GM23338 (cell line): ENCODE measurements at regions not wholly inside any gene's neighbourhood (a gene's known extent, or its start where the extent isn't known, plus 50 kb on each side); places are given as distances from the start of the nearest gene placed in this dataset.

Experiments used
- ATAC-seq: fragments of 200-7000 bp; cut with Tn5 transposase; 3 replicates; pipeline ENCODE4 v1.9.1; 2020
- DNase-seq: peaks from one replicate; pipeline ENCODE4 v3.0.0-alpha.2; 2015; ENCODE audit warnings: low spot score
- H2AFZ ChIP-seq: fragments of 200-600 bp; sonication (generic); 2 replicates; pipeline ENCODE4 v1.8.0; 2016; ENCODE audit warnings: antibody characterized with exemption, mild to moderate bottlenecking, moderate library complexity
- H3F3A ChIP-seq: fragments of 200-600 bp; sonication (generic); replicated peaks from 2 replicates; pipeline ENCODE4 v1.8.0; 2017; ENCODE audit warnings: antibody characterized with exemption, mixed run types, low read depth
- H3K27ac ChIP-seq: fragments of 200-600 bp; sonication (generic); 2 replicates; pipeline ENCODE4 v1.6.1; 2016; ENCODE audit warnings: low read depth
- H3K27me3 ChIP-seq: fragments of 200-600 bp; sonication (generic); 2 replicates; pipeline ENCODE4 v1.8.0; 2016; ENCODE audit warnings: mild to moderate bottlenecking, mixed run types, moderate library complexity; ENCODE audit not compliant: insufficient read depth
- H3K36me3 ChIP-seq: fragments of 200-600 bp; sonication (generic); 2 replicates; pipeline ENCODE4 v1.8.0; 2016; ENCODE audit warnings: mild to moderate bottlenecking; ENCODE audit not compliant: insufficient read depth
- H3K4me1 ChIP-seq: fragments of 200-600 bp; sonication (generic); 2 replicates; pipeline ENCODE4 v1.8.0; 2016; ENCODE audit warnings: mild to moderate bottlenecking, moderate library complexity; ENCODE audit not compliant: insufficient read depth
- H3K4me2 ChIP-seq: fragments of 200-600 bp; sonication (generic); 2 replicates; pipeline ENCODE4 v1.7.1; 2017; ENCODE audit warnings: mixed run types
- H3K4me3 ChIP-seq: fragments of 200-600 bp; sonication (generic); 2 replicates; pipeline ENCODE4 v1.6.1; 2016; ENCODE audit warnings: mixed run types
- H3K79me2 ChIP-seq: fragments of 200-600 bp; sonication (generic); replicated peaks from 2 replicates; pipeline ENCODE4 v1.8.0; 2017; ENCODE audit warnings: mild to moderate bottlenecking; ENCODE audit not compliant: insufficient read depth
- H3K9me2 ChIP-seq: fragments of 200-600 bp; sonication (generic); 2 replicates; pipeline ENCODE4 v1.8.0; 2017; ENCODE audit not compliant: insufficient read depth
- H4K20me1 ChIP-seq: fragments of 200-600 bp; sonication (generic); replicated peaks from 2 replicates; pipeline ENCODE4 v1.8.0; 2017; ENCODE audit warnings: mild to moderate bottlenecking; ENCODE audit not compliant: insufficient read depth
- H3K27ac Mint-ChIP-seq: 2 replicates; pipeline ENCODE4 v1.8.0; 2020; ENCODE audit warnings: inconsistent platforms, mild to moderate bottlenecking, moderate library complexity, mixed read lengths
- H3K27me3 Mint-ChIP-seq: 3 replicates; pipeline ENCODE4 v1.8.0; 2022; ENCODE audit warnings: low read depth, mild to moderate bottlenecking, moderate library complexity, mixed read lengths, inconsistent platforms; ENCODE audit not compliant: insufficient read depth, poor library complexity
- H3K36me3 Mint-ChIP-seq: 3 replicates; pipeline ENCODE4 v1.8.0; 2021; ENCODE audit warnings: low read depth, mild to moderate bottlenecking, inconsistent platforms, moderate library complexity, mixed read lengths
- H3K4me1 Mint-ChIP-seq: 3 replicates; pipeline ENCODE4 v1.8.0; 2020; ENCODE audit warnings: mild to moderate bottlenecking, inconsistent platforms, mixed read lengths
- H3K4me3 Mint-ChIP-seq: 3 replicates; pipeline ENCODE4 v1.8.0; 2021; ENCODE audit warnings: moderate library complexity, mild to moderate bottlenecking, inconsistent platforms, mixed read lengths
- H3K9me3 Mint-ChIP-seq: 3 replicates; pipeline ENCODE4 v1.8.0; 2020; ENCODE audit warnings: moderate library complexity, mild to moderate bottlenecking, inconsistent platforms, mixed read lengths
- CREB1 ChIP-seq: fragments of 250-450 bp; sonication (Bioruptor Pico); IDR thresholded peaks from 2 replicates; pipeline ENCODE4 v1.5.0; 2020; ENCODE audit warnings: low read depth, mild to moderate bottlenecking, moderate library complexity
- CTCF ChIP-seq, 2 experiments: fragments of 200-600 bp in 1 of 2; sonication (generic) in 1 of 2; conservative IDR thresholded peaks; 2 replicates each; pipeline versions ENCODE4 v1.5.1 to v1.6.1; 2016 to 2017; ENCODE audit warnings: antibody characterized with exemption in 2 of 2, low read depth in 2 of 2, mild to moderate bottlenecking in 2 of 2, moderate library complexity in 1 of 2
- EZH2 ChIP-seq: fragments of 200-600 bp; sonication (generic); IDR thresholded peaks from one replicate; pipeline ENCODE4 v1.8.0; 2017; ENCODE audit warnings: antibody characterized with exemption, mild to moderate bottlenecking, low read depth; ENCODE audit not compliant: unreplicated experiment
- EZH2phosphoT487 ChIP-seq: fragments of 200-600 bp; sonication (generic); IDR thresholded peaks from one replicate; pipeline ENCODE4 v1.8.1; 2018; ENCODE audit warnings: antibody characterized with exemption; ENCODE audit not compliant: unreplicated experiment
- JUNB ChIP-seq: IDR thresholded peaks from one replicate; pipeline ENCODE4 v1.6.1; 2016; ENCODE audit warnings: antibody characterized with exemption; ENCODE audit not compliant: unreplicated experiment
- NANOG ChIP-seq: IDR thresholded peaks from 2 replicates; pipeline ENCODE4 v1.6.1; 2016; ENCODE audit warnings: antibody characterized with exemption, borderline replicate concordance
- POLR2AphosphoS5 ChIP-seq: IDR thresholded peaks from 2 replicates; pipeline ENCODE4 v1.6.1; 2016; ENCODE audit warnings: antibody characterized with exemption, low read depth
- STAT1 ChIP-seq: IDR thresholded peaks from one replicate; pipeline ENCODE4 v1.6.1; 2016; ENCODE audit warnings: antibody characterized with exemption; ENCODE audit not compliant: unreplicated experiment
- ZNF114 ChIP-seq: fragments of 250-450 bp; sonication (Bioruptor Pico); IDR thresholded peaks from 2 replicates; pipeline ENCODE4 v1.5.0; 2020; ENCODE audit warnings: mild to moderate bottlenecking, moderate library complexity
- ZNF331 ChIP-seq: fragments of 250-450 bp; sonication (Bioruptor Pico); IDR thresholded peaks from 2 replicates; pipeline ENCODE4 v1.5.0; 2020; ENCODE audit warnings: low read depth, mild to moderate bottlenecking, moderate library complexity
- TF ChIP-seq, protein P1 (sequence below): IDR thresholded peaks from one replicate; pipeline ENCODE4 v1.6.1; 2018; ENCODE audit warnings: antibody characterized with exemption; ENCODE audit not compliant: unreplicated experiment
- TF ChIP-seq, protein P2 (sequence below): IDR thresholded peaks from 2 replicates; pipeline ENCODE4 v1.6.1; 2016; ENCODE audit warnings: antibody characterized with exemption
- TF ChIP-seq, protein P3 (sequence below): fragments of 250-450 bp; sonication (Bioruptor Pico); IDR thresholded peaks from 2 replicates; pipeline ENCODE4 v1.5.0; 2020; ENCODE audit warnings: mild to moderate bottlenecking, moderate library complexity

DNA sequence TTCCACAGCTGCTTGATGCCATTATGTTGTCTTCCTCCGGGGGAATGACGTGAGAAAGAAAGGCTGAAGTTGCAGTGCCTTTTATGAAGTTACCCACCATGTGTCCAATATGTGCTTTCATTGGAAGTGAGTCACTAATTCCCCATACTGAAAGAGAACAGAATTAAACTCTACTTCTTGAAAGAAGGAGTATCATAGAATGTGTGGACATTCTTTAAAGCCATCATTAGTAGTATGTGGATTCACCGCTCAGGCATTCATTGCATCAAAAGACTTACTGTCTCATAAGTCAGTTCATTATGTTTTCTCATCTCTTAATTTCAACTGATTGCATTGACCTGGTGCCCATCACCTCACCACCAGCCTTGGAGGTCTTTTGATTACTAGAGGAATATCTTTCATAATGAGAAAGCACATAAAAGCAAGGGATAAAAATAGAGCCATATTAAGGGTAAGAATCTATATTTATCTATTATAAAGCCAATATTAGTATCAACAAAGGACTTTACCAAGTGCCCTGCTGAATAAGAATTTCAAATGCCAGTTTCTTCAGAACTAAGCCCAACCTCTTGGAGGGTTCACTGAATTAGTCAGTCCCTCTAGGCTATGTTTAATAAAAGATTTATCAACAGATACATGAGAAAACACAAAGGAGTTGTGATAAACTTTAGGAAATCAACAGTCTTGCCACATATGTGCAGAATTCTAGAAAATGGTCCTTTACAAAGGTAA is 516.1 kb downstream of the NTRK2 start:
- no peak overlapping the region for H3K27ac ChIP-seq
- no peak overlapping the region for H2AFZ ChIP-seq
- H3K4me3 ChIP-seq, result no peak overlapping the region
- peaks cover 7% of the 10 kb centered on the region; the same call in 1 of the 2 replicates for H3K9me2 ChIP-seq
- no peak for TF ChIP-seq POLR2AphosphoS5
- no peak for TF ChIP-seq CREB1 (CRISPR knock-in tag)
- TF ChIP-seq, protein P1, sequence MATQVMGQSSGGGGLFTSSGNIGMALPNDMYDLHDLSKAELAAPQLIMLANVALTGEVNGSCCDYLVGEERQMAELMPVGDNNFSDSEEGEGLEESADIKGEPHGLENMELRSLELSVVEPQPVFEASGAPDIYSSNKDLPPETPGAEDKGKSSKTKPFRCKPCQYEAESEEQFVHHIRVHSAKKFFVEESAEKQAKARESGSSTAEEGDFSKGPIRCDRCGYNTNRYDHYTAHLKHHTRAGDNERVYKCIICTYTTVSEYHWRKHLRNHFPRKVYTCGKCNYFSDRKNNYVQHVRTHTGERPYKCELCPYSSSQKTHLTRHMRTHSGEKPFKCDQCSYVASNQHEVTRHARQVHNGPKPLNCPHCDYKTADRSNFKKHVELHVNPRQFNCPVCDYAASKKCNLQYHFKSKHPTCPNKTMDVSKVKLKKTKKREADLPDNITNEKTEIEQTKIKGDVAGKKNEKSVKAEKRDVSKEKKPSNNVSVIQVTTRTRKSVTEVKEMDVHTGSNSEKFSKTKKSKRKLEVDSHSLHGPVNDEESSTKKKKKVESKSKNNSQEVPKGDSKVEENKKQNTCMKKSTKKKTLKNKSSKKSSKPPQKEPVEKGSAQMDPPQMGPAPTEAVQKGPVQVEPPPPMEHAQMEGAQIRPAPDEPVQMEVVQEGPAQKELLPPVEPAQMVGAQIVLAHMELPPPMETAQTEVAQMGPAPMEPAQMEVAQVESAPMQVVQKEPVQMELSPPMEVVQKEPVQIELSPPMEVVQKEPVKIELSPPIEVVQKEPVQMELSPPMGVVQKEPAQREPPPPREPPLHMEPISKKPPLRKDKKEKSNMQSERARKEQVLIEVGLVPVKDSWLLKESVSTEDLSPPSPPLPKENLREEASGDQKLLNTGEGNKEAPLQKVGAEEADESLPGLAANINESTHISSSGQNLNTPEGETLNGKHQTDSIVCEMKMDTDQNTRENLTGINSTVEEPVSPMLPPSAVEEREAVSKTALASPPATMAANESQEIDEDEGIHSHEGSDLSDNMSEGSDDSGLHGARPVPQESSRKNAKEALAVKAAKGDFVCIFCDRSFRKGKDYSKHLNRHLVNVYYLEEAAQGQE, result no peak
- no peak for TF ChIP-seq STAT1
- TF ChIP-seq NANOG, result no peak
- TF ChIP-seq EZH2phosphoT487, result no peak
- no peak for TF ChIP-seq JUNB
- TF ChIP-seq, protein P2, sequence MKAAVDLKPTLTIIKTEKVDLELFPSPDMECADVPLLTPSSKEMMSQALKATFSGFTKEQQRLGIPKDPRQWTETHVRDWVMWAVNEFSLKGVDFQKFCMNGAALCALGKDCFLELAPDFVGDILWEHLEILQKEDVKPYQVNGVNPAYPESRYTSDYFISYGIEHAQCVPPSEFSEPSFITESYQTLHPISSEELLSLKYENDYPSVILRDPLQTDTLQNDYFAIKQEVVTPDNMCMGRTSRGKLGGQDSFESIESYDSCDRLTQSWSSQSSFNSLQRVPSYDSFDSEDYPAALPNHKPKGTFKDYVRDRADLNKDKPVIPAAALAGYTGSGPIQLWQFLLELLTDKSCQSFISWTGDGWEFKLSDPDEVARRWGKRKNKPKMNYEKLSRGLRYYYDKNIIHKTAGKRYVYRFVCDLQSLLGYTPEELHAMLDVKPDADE, result no peak
- TF ChIP-seq ZNF331 (CRISPR knock-in tag), result no peak
- no peak for TF ChIP-seq CTCF (conservative IDR thresholded peaks at IDR 0.05; ENCODE audit: low read depth in 2 of 2)
- TF ChIP-seq ZNF114 (CRISPR knock-in tag), result no peak
- TF ChIP-seq, protein P3, sequence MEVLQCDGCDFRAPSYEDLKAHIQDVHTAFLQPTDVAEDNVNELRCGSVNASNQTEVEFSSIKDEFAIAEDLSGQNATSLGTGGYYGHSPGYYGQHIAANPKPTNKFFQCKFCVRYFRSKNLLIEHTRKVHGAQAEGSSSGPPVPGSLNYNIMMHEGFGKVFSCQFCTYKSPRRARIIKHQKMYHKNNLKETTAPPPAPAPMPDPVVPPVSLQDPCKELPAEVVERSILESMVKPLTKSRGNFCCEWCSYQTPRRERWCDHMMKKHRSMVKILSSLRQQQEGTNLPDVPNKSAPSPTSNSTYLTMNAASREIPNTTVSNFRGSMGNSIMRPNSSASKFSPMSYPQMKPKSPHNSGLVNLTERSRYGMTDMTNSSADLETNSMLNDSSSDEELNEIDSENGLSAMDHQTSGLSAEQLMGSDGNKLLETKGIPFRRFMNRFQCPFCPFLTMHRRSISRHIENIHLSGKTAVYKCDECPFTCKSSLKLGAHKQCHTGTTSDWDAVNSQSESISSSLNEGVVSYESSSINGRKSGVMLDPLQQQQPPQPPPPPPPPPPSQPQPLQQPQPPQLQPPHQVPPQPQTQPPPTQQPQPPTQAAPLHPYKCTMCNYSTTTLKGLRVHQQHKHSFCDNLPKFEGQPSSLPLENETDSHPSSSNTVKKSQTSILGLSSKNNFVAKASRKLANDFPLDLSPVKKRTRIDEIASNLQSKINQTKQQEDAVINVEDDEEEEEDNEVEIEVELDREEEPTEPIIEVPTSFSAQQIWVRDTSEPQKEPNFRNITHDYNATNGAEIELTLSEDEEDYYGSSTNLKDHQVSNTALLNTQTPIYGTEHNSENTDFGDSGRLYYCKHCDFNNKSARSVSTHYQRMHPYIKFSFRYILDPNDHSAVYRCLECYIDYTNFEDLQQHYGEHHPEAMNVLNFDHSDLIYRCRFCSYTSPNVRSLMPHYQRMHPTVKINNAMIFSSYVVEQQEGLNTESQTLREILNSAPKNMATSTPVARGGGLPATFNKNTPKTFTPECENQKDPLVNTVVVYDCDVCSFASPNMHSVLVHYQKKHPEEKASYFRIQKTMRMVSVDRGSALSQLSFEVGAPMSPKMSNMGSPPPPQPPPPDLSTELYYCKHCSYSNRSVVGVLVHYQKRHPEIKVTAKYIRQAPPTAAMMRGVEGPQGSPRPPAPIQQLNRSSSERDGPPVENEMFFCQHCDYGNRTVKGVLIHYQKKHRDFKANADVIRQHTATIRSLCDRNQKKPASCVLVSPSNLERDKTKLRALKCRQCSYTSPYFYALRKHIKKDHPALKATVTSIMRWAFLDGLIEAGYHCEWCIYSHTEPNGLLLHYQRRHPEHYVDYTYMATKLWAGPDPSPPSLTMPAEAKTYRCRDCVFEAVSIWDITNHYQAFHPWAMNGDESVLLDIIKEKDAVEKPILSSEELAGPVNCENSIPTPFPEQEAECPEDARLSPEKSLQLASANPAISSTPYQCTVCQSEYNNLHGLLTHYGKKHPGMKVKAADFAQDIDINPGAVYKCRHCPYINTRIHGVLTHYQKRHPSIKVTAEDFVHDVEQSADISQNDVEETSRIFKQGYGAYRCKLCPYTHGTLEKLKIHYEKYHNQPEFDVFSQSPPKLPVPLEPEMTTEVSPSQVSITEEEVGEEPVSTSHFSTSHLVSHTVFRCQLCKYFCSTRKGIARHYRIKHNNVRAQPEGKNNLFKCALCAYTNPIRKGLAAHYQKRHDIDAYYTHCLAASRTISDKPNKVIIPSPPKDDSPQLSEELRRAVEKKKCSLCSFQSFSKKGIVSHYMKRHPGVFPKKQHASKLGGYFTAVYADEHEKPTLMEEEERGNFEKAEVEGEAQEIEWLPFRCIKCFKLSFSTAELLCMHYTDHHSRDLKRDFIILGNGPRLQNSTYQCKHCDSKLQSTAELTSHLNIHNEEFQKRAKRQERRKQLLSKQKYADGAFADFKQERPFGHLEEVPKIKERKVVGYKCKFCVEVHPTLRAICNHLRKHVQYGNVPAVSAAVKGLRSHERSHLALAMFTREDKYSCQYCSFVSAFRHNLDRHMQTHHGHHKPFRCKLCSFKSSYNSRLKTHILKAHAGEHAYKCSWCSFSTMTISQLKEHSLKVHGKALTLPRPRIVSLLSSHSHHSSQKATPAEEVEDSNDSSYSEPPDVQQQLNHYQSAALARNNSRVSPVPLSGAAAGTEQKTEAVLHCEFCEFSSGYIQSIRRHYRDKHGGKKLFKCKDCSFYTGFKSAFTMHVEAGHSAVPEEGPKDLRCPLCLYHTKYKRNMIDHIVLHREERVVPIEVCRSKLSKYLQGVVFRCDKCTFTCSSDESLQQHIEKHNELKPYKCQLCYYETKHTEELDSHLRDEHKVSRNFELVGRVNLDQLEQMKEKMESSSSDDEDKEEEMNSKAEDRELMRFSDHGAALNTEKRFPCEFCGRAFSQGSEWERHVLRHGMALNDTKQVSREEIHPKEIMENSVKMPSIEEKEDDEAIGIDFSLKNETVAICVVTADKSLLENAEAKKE (CRISPR knock-in tag), result no peak
- no peak for TF ChIP-seq EZH2
- no peaks in the 10 kb centered on the region for H3K79me2 ChIP-seq
- no peak overlapping the region for H3K27ac Mint-ChIP-seq
- H3K4me2 ChIP-seq, result no peak overlapping the region
- H3K4me1 Mint-ChIP-seq, result no peaks in the 10 kb centered on the region; the same call in 2 of the 3 replicates
- ATAC-seq, result no peak
- H3K9me3 Mint-ChIP-seq, result no peaks in the 10 kb centered on the region
- H3K36me3 ChIP-seq, result no peaks in the 10 kb centered on the region
- H3F3A ChIP-seq, result no peaks in the 10 kb centered on the region
- no peaks in the 10 kb centered on the region for H4K20me1 ChIP-seq
- H3K36me3 Mint-ChIP-seq, result no peaks in the 10 kb centered on the region
- H3K27me3 ChIP-seq, result no peaks in the 10 kb centered on the region
- no peaks in the 10 kb centered on the region for H3K4me1 ChIP-seq
- peaks cover 2% of the 10 kb centered on the region for H3K27me3 Mint-ChIP-seq
- no peak overlapping the region for H3K4me3 Mint-ChIP-seq
- DNase-seq, result no peak
